Esophagus muscularis mucosa (tissue), 4 donors: ENCODE measurements at regions not wholly inside any gene's neighbourhood (a gene's known extent, or its start where the extent isn't known, plus 50 kb on each side); places are given as distances from the start of the nearest gene placed in this dataset.

ENCODE experiments used
- CTCF ChIP-seq, 3 experiments: fragments of 200-600 bp in 2 of 3; fragments of 450-650 bp in 1 of 3; sonication (generic) in 2 of 3; IDR thresholded peaks; one replicate each; pipeline ENCODE4 v1.5.1; 2017 to 2019; ENCODE audit warnings: antibody characterized with exemption in 3 of 3, mild to moderate bottlenecking in 2 of 3, moderate library complexity in 1 of 3
- EP300 ChIP-seq: sonication (generic); formaldehyde crosslinking; IDR thresholded peaks from one replicate; pipeline ENCODE4 v1.6.1; 2017; ENCODE audit warnings: antibody characterized with exemption
- POLR2A ChIP-seq: fragments of 450-650 bp; IDR thresholded peaks from one replicate; pipeline ENCODE4 v1.6.1; 2017; ENCODE audit warnings: antibody characterized with exemption, moderate library complexity, mild to moderate bottlenecking, low read depth

- TF ChIP-seq EP300, result no peak
- no peak for TF ChIP-seq CTCF (IDR thresholded peaks at IDR 0.05)
- no peak for TF ChIP-seq POLR2A
These were observed 253.1 kb upstream of the IPO5 start for GRCh38 chr13:97700306-97700848.
